Skeletal muscle satellite cell (primary cell): ENCODE measurements at regions not wholly inside any gene's neighbourhood (a gene's known extent, or its start where the extent isn't known, plus 50 kb on each side); places are given as distances from the start of the nearest gene placed in this dataset.

Source experiments
- H3K27me3 ChIP-seq: 2 replicates; pipeline ENCODE4 v1.7.0; 2013; ENCODE audit warnings: low read length; ENCODE audit not compliant: control insufficient read depth, insufficient read depth
- H3K36me3 ChIP-seq: 2 replicates; pipeline ENCODE4 v1.7.0; 2013; ENCODE audit warnings: mild to moderate bottlenecking, control low read depth, low read length; ENCODE audit not compliant: insufficient read depth
- H3K4me1 ChIP-seq: 2 replicates; pipeline ENCODE4 v1.7.0; 2013; ENCODE audit warnings: low read length; ENCODE audit not compliant: control insufficient read depth, insufficient read depth
- H3K4me2 ChIP-seq: 2 replicates; pipeline ENCODE4 v1.7.0; 2013; ENCODE audit warnings: mild to moderate bottlenecking, low read length
- H3K4me3 ChIP-seq: 2 replicates; pipeline ENCODE4 v1.7.0; 2013; ENCODE audit warnings: low read length
- H3K9ac ChIP-seq: 2 replicates; pipeline ENCODE4 v1.7.0; 2013; ENCODE audit warnings: mild to moderate bottlenecking, low read depth, low read length, moderate library complexity
- H3K9me3 ChIP-seq: replicated peaks from 2 replicates; pipeline ENCODE4 v1.7.0; 2013; ENCODE audit warnings: mild to moderate bottlenecking, control low read depth, low read length

- peaks cover 33% of the 10 kb centered on the region for H3K27me3 ChIP-seq
- H3K4me1 ChIP-seq, result peaks cover 7% of the 10 kb centered on the region
- H3K4me2 ChIP-seq, result no peak overlapping the region
- H3K36me3 ChIP-seq, result no peaks in the 10 kb centered on the region
- H3K9me3 ChIP-seq, result no peaks in the 10 kb centered on the region
- no peak overlapping the region for H3K4me3 ChIP-seq
- no peak overlapping the region for H3K9ac ChIP-seq
Observed at GRCh38 chr14:103209054-103209453, 85.8 kb downstream of the TNFAIP2 start.

- Histone ChIP-seq H3K9ac (no peak overlapping the region), H3K4me2 (no peak overlapping the region), H3K4me3 (no peak overlapping the region), H3K27me3 (peaks cover 37% of the 10 kb centered on the region), H3K36me3 (no peaks in the 10 kb centered on the region), H3K4me1 (peaks cover 7% of the 10 kb centered on the region), H3K9me3 (no peaks in the 10 kb centered on the region)
Observed at GRCh38 chr14:103209506-103209905, 86.2 kb downstream of the TNFAIP2 start.

GRCh38 chr14:103213331-103213730 is 90.1 kb downstream of the TNFAIP2 start:
- H3K4me2 ChIP-seq, result no peak overlapping the region
- no peaks in the 10 kb centered on the region for H3K4me1 ChIP-seq
- H3K9me3 ChIP-seq, result no peaks in the 10 kb centered on the region
- no peaks in the 10 kb centered on the region for H3K36me3 ChIP-seq
- no peak overlapping the region for H3K9ac ChIP-seq
- no peak overlapping the region for H3K4me3 ChIP-seq
- peaks cover 42% of the 10 kb centered on the region for H3K27me3 ChIP-seq

DNA sequence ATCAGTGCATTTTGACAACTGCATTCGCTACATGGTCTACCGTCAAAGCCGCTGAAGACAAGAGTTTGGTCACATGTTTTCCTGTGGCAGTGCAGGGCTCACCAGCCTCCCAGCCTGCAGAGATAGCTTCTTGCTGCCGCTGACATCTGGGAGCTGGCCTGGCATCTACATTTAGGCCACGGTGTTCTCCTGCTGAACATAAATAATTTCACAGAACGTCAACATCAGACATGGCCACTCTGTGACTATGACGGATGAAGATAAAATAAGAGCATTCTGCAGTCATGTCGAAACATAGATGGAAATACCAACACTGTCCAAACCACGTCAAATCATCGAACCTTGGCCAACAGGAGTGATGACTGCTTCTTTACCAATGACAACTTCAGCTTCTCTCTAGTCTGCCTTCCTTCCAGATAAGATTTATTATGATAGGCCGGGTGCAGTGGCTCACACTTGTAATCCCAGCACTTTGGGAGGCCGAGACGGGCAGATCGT is 91.2 kb downstream of the TNFAIP2 start:
- Histone ChIP-seq H3K9me3 (no peaks in the 10 kb centered on the region), H3K4me1 (no peaks in the 10 kb centered on the region), H3K27me3 (peaks cover 41% of the 10 kb centered on the region), H3K9ac (no peak overlapping the region), H3K4me2 (no peak overlapping the region), H3K36me3 (no peaks in the 10 kb centered on the region), H3K4me3 (no peak overlapping the region)

- no peaks in the 10 kb centered on the region for H3K4me1 ChIP-seq
- H3K9ac ChIP-seq, result no peak overlapping the region
- H3K4me2 ChIP-seq, result no peak overlapping the region
- H3K27me3 ChIP-seq, result peaks cover 53% of the 10 kb centered on the region
- no peaks in the 10 kb centered on the region for H3K9me3 ChIP-seq
- H3K36me3 ChIP-seq, result no peaks in the 10 kb centered on the region
- no peak overlapping the region for H3K4me3 ChIP-seq
Observed at GRCh38 chr14:103216399-103216798, 93.1 kb downstream of the TNFAIP2 start.

DNA sequence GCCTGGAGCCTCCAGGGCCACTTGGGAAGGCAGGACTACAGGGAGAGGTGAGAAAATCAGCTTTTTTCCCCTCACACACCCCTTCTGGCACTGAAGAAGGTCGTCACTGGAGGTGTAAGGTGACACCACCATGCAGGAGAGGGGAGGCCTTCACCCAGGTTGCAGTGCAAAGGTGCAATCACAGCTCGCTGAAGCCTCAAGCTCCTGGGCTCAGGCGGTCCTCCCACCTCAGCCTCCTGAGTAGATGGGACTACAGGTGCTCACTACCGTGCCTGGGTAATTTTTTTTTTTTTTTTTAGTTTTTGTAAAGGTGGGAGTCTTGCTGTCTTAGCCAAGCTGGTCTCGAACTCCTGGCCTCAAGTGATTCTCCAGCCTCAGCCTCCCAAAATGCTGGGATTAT is 93.6 kb downstream of the TNFAIP2 start:
- no peak overlapping the region for H3K9ac ChIP-seq
- no peaks in the 10 kb centered on the region for H3K9me3 ChIP-seq
- no peaks in the 10 kb centered on the region for H3K36me3 ChIP-seq
- H3K27me3 ChIP-seq, result peaks cover 57% of the 10 kb centered on the region
- no peak overlapping the region for H3K4me2 ChIP-seq
- H3K4me3 ChIP-seq, result no peak overlapping the region
- no peaks in the 10 kb centered on the region for H3K4me1 ChIP-seq

GRCh38 chr14:103217538-103217937 is 94.3 kb downstream of the TNFAIP2 start:
- H3K4me2 ChIP-seq, result no peak overlapping the region
- peaks cover 58% of the 10 kb centered on the region for H3K27me3 ChIP-seq
- H3K36me3 ChIP-seq, result no peaks in the 10 kb centered on the region
- H3K4me1 ChIP-seq, result no peaks in the 10 kb centered on the region
- no peak overlapping the region for H3K4me3 ChIP-seq
- H3K9ac ChIP-seq, result no peak overlapping the region
- H3K9me3 ChIP-seq, result no peaks in the 10 kb centered on the region

DNA sequence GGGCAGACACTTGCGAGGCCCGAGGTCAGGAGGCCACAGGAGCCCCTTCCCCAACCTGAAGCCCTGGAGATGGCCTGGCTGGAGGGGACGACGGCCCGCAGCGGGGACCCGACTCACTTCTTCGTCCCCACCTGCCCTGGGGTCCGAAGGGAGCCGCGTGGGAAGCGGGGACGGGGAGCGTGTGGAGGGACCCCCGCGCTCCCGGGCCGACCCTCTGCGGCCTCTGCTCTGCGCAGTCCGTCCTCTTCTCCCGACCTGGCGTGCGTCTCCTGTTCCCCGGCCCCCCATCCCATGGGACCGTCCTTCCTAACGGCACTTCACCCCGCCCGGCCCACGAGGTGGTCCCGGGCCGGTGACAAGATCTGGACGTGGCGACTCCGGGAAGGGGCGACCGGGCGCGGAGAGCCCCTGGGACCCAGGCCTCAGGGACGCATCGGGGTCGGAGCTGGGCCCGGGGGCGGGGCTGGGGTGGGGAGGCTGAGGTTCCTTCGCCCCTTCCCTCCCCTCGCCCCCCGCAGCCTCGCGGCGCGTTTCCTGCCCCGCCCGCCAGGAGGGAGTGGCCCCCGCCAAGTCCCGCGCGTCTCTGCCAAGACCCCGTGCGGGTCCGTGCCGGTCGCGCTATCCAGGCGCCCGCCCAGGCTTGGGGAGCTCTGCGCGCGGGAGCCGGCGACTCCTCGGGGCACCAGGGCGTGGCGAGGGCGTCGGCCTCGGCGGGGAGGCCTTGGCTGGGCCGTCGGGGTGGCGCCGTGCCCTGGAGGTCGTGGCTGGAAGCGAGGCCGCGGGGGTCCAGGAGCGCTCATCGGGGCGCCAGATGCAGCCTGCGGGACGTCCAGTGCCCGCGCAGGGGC is 97.1 kb downstream of the TNFAIP2 start:
- H3K9me3 ChIP-seq, result no peaks in the 10 kb centered on the region
- peaks cover 64% of the 10 kb centered on the region for H3K27me3 ChIP-seq

GRCh38 chr14:103220982-103221641 is 97.9 kb downstream of the TNFAIP2 start:
- Histone ChIP-seq H3K27me3 (peaks cover 65% of the 10 kb centered on the region), H3K9me3 (no peaks in the 10 kb centered on the region), H3K36me3 (no peaks in the 10 kb centered on the region), H3K4me3 (peak overlapping the region; percentile 47), H3K4me2 (peak overlapping the region; percentile 20), H3K9ac (no peak overlapping the region), H3K4me1 (no peaks in the 10 kb centered on the region)

More for the DNA sequence above, 97.1 kb downstream of the TNFAIP2 start:
- H3K4me1 ChIP-seq, result no peaks in the 10 kb centered on the region
- H3K9ac ChIP-seq, result no peak overlapping the region
- H3K36me3 ChIP-seq, result no peaks in the 10 kb centered on the region
- peak overlapping the region; percentile 20 for H3K4me2 ChIP-seq
- peak overlapping the region; percentile 47 for H3K4me3 ChIP-seq

GRCh38 chr14:103221781-103222358 is 98.6 kb downstream of the TNFAIP2 start:
- H3K4me1 ChIP-seq, result no peaks in the 10 kb centered on the region
- H3K9ac ChIP-seq, result no peak overlapping the region
- no peak overlapping the region for H3K4me3 ChIP-seq
- no peak overlapping the region for H3K4me2 ChIP-seq
- peaks cover 73% of the 10 kb centered on the region for H3K27me3 ChIP-seq
- no peaks in the 10 kb centered on the region for H3K36me3 ChIP-seq
- H3K9me3 ChIP-seq, result no peaks in the 10 kb centered on the region

DNA sequence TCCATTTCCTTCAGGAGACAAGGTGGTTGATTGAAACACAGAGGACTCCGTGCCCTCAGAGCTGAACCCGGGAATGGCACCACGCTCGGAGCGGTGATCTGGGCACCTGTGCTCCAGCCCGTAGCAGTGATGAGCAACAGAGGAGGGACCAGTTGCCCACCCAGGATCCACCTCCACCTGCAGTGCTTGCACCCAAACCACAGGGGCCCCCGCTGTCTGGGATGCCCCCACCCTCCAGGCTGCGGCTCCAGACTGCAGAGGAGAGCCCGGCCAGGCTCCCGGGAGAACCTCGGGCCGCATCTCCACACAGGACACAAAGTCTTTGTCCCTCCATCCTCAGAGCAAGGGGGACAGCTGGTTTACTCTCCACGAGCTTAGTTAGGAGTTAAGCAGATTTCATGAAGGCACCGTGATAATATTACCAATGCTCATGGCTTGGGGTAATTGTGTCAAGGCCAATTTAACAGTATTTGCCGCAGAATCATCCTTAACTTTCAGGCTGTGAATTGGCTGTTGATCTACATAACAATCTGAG is 100.6 kb downstream of the TNFAIP2 start:
- H3K27me3 ChIP-seq, result peaks cover 74% of the 10 kb centered on the region
- H3K9ac ChIP-seq, result no peak overlapping the region

More for the DNA sequence above, 100.6 kb downstream of the TNFAIP2 start:
- no peak overlapping the region for H3K4me3 ChIP-seq
- no peaks in the 10 kb centered on the region for H3K9me3 ChIP-seq
- H3K4me2 ChIP-seq, result no peak overlapping the region
- H3K4me1 ChIP-seq, result no peaks in the 10 kb centered on the region
- no peaks in the 10 kb centered on the region for H3K36me3 ChIP-seq
